IMR-90 (cell line): ENCODE measurements at regions not wholly inside any gene's neighbourhood (a gene's known extent, or its start where the extent isn't known, plus 50 kb on each side); places are given as distances from the start of the nearest gene placed in this dataset.

Experiments
- ATAC-seq: fragments of 200-7000 bp; cut with Tn5 transposase; 2 replicates; pipeline ENCODE4 v1.9.1; 2020; ENCODE audit warnings: low read depth, mild to moderate bottlenecking, moderate library complexity
- BruUV-seq: library from RNA; stranded (reverse); fragments of 400-500 nt; replicated peaks from 2 replicates; lab custom pipeline; 2021; lab: Mats Ljungman, UMichigan
- CTCF ChIA-PET: fragments of 300-600 bp; formaldehyde crosslinking; extraction: SDS; loops from one replicate; lab custom pipeline; 2021; ENCODE audit warnings: antibody characterized with exemption; lab: Yijun Ruan, JAX
- POLR2A ChIA-PET: fragments of 300-600 bp; sonication (Branson Sonifier 250); formaldehyde crosslinking; loops from one replicate; lab custom pipeline; 2022; ENCODE audit warnings: antibody characterized with exemption; ENCODE audit not compliant: unreplicated experiment; lab: Charles Lee
- DNase-seq: peaks from one replicate; pipeline ENCODE4 v3.0.0; 2013
- H2AFZ ChIP-seq: replicated peaks from 2 replicates; pipeline ENCODE3; 2013; ENCODE audit warnings: low read length, mild to moderate bottlenecking; ENCODE audit not compliant: poor library complexity
- H2AK5ac ChIP-seq: 2 replicates; pipeline ENCODE4 v1.6.1; 2013; ENCODE audit warnings: low read depth, low read length, inconsistent platforms
- H2AK9ac ChIP-seq: replicated peaks from 2 replicates; pipeline ENCODE3; 2013; ENCODE audit warnings: mild to moderate bottlenecking, low read depth, low read length, moderate library complexity; ENCODE audit not compliant: poor library complexity
- H2BK120ac ChIP-seq: 2 replicates; pipeline ENCODE4 v1.6.1; 2013; ENCODE audit warnings: low read depth, low read length, inconsistent platforms
- H2BK15ac ChIP-seq: 3 replicates; pipeline ENCODE4 v1.6.1; 2013; ENCODE audit warnings: low read depth, low read length, inconsistent platforms
- H2BK20ac ChIP-seq: 2 replicates; pipeline ENCODE4 v1.6.1; 2013; ENCODE audit warnings: low read depth, mild to moderate bottlenecking, inconsistent platforms, low read length, moderate library complexity
- H2BK5ac ChIP-seq: 2 replicates; pipeline ENCODE4 v1.6.1; 2013; ENCODE audit warnings: mild to moderate bottlenecking, low read depth, low read length, inconsistent platforms; ENCODE audit not compliant: poor library complexity, severe bottlenecking
- H3K14ac ChIP-seq: replicated peaks from 2 replicates; pipeline ENCODE4 v1.6.1; 2013; ENCODE audit warnings: low read depth, low read length, inconsistent platforms
- H3K18ac ChIP-seq: 2 replicates; pipeline ENCODE4 v1.6.1; 2013; ENCODE audit warnings: low read depth, low read length, control low read depth
- H3K23ac ChIP-seq: 2 replicates; pipeline ENCODE4 v1.6.1; 2013; ENCODE audit warnings: low read depth, low read length, inconsistent platforms
- H3K27ac ChIP-seq: 2 replicates; pipeline ENCODE4 v1.5.1; 2013; ENCODE audit warnings: mild to moderate bottlenecking, control low read depth, low read length; ENCODE audit not compliant: insufficient read depth
- H3K27me3 ChIP-seq: 2 replicates; pipeline ENCODE4 v1.6.1; 2013; ENCODE audit warnings: low read length; ENCODE audit not compliant: control insufficient read depth, insufficient read depth
- H3K36me3 ChIP-seq: 2 replicates; pipeline ENCODE4 v1.6.1; 2013; ENCODE audit warnings: low read length, mixed read lengths; ENCODE audit not compliant: control insufficient read depth, insufficient read depth
- H3K4ac ChIP-seq: 2 replicates; pipeline ENCODE4 v1.6.1; 2013; ENCODE audit warnings: low read depth, low read length, inconsistent platforms
- H3K4me1 ChIP-seq: 2 replicates; pipeline ENCODE4 v1.6.1; 2013; ENCODE audit warnings: low read length, mixed read lengths; ENCODE audit not compliant: control insufficient read depth, insufficient read depth
- H3K4me2 ChIP-seq: 2 replicates; pipeline ENCODE4 v1.6.1; 2013; ENCODE audit warnings: low read depth, mild to moderate bottlenecking, control low read depth, low read length, moderate library complexity
- H3K4me3 ChIP-seq: 2 replicates; pipeline ENCODE4 v1.5.1; 2013; ENCODE audit warnings: low read depth, mild to moderate bottlenecking, control low read depth, low read length, moderate library complexity; ENCODE audit not compliant: insufficient read depth
- H3K56ac ChIP-seq: 2 replicates; pipeline ENCODE4 v1.6.1; 2013; ENCODE audit warnings: low read length, inconsistent platforms; ENCODE audit not compliant: insufficient read depth; ENCODE audit errors: extremely low read depth
- H3K79me1 ChIP-seq, 2 experiments: 2 replicates each; pipeline ENCODE4 v1.6.1; 2013; ENCODE audit warnings: low read length in 2 of 2, inconsistent platforms in 1 of 2, low read depth in 1 of 2
- H3K9ac ChIP-seq: 2 replicates; pipeline ENCODE4 v1.6.1; 2013; ENCODE audit warnings: low read depth, low read length, control low read depth
- H3K9me1 ChIP-seq: 2 replicates; pipeline ENCODE4 v1.6.1; 2013; ENCODE audit warnings: low read length, inconsistent platforms; ENCODE audit not compliant: insufficient read depth
- H3K9me3 ChIP-seq: 2 replicates; pipeline ENCODE4 v1.6.1; 2013; ENCODE audit warnings: low read length; ENCODE audit not compliant: control insufficient read depth, insufficient read depth
- H4K20me1 ChIP-seq: 2 replicates; pipeline ENCODE4 v1.6.1; 2013; ENCODE audit warnings: low read length, inconsistent platforms; ENCODE audit not compliant: insufficient read depth
- H4K5ac ChIP-seq: 2 replicates; pipeline ENCODE4 v1.6.1; 2013; ENCODE audit warnings: mild to moderate bottlenecking, low read depth, low read length, control low read depth
- H4K8ac ChIP-seq, 2 experiments: 2 replicates each; pipeline ENCODE4 v1.6.1; 2013; ENCODE audit warnings: low read depth in 2 of 2, low read length in 2 of 2, control low read depth in 1 of 2, inconsistent platforms in 1 of 2
- H4K91ac ChIP-seq: 2 replicates; pipeline ENCODE4 v1.6.1; 2013; ENCODE audit warnings: low read depth, low read length, inconsistent platforms; ENCODE audit not compliant: insufficient read depth
- BHLHE40 ChIP-seq: fragments of 150-350 bp; IDR thresholded peaks from 2 replicates; pipeline ENCODE4 v1.6.1; 2016; ENCODE audit warnings: mild to moderate bottlenecking, low read depth, low read length
- CEBPB ChIP-seq: IDR thresholded peaks from 2 replicates; pipeline ENCODE4 v1.6.1; 2012; ENCODE audit warnings: low read depth, low read length, improper control_type of control experiment
- ELK1 ChIP-seq: fragments of 150-350 bp; IDR thresholded peaks from 2 replicates; pipeline ENCODE4 v1.6.1; 2016; ENCODE audit warnings: low read depth, mild to moderate bottlenecking, low read length, moderate library complexity, borderline replicate concordance
- FOS ChIP-seq: fragments of 150-350 bp; IDR thresholded peaks from 2 replicates; pipeline ENCODE4 v1.6.1; 2016; ENCODE audit warnings: low read depth, low read length
- MAFK ChIP-seq: IDR thresholded peaks from 2 replicates; pipeline ENCODE4 v1.6.1; 2012; ENCODE audit warnings: low read depth, low read length, improper control_type of control experiment
- MXI1 ChIP-seq: IDR thresholded peaks from 2 replicates; pipeline ENCODE4 v1.6.1; 2012; ENCODE audit warnings: low read depth, mild to moderate bottlenecking, low read length, moderate library complexity, borderline replicate concordance
- NFE2L2 ChIP-seq: fragments of 150-350 bp; IDR thresholded peaks from 2 replicates; pipeline ENCODE4 v1.6.1; 2016; ENCODE audit warnings: low read depth, mild to moderate bottlenecking, low read length
- POLR2A ChIP-seq: IDR thresholded peaks from 2 replicates; pipeline ENCODE4 v1.6.1; 2012; ENCODE audit warnings: mild to moderate bottlenecking, low read depth, low read length
- RAD21 ChIP-seq: IDR thresholded peaks from 2 replicates; pipeline ENCODE4 v1.6.1; 2012; ENCODE audit warnings: low read length, improper control_type of control experiment
- RCOR1 ChIP-seq: IDR thresholded peaks from 2 replicates; pipeline ENCODE4 v1.6.1; 2012; ENCODE audit warnings: mild to moderate bottlenecking, low read length, improper control_type of control experiment; ENCODE audit not compliant: insufficient replicate concordance
- RFX5 ChIP-seq: IDR thresholded peaks from 2 replicates; pipeline ENCODE4 v1.8.0; 2012; ENCODE audit warnings: low read depth, mild to moderate bottlenecking, low read length, moderate library complexity
- SMC3 ChIP-seq: fragments of 150-350 bp; IDR thresholded peaks from 2 replicates; pipeline ENCODE4 v1.6.1; 2016; ENCODE audit warnings: low read depth, mild to moderate bottlenecking, antibody characterized with exemption, low read length, moderate library complexity
- USF2 ChIP-seq: fragments of 150-350 bp; IDR thresholded peaks from 2 replicates; pipeline ENCODE4 v1.6.1; 2017; ENCODE audit warnings: mild to moderate bottlenecking, antibody characterized with exemption, low read length, low read depth
- WGBS, 2 experiments: methylation state at CpG; one replicate each; pipeline versions ENCODE4 v1.1.5 to v1.1.7; 2013; ENCODE audit warnings: missing lambda C conversion rate in 2 of 2; ENCODE audit not compliant: insufficient read length in 1 of 2; ENCODE audit errors: extremely low coverage in 2 of 2; 5-methylcytosine and 5-hydroxymethylcytosine counted together
- dilution Hi-C: fragments of 300-500 bp; cut with HindIII; formaldehyde crosslinking; loops from one replicate; pipeline ENCODE4 v1.14.3; 2018; ENCODE audit warnings: low sequenced_read_pairs; ENCODE audit not compliant: unreplicated experiment
- in situ Hi-C: fragments of 300-500 bp; cut with MboI; formaldehyde crosslinking; loops from 3 replicates; pipeline ENCODE4 v1.14.3; 2019; ENCODE audit warnings: low sequenced_read_pairs, inconsistent platforms, mixed read lengths
- intact Hi-C: fragments of 100-400 bp; cut with micrococcal nuclease; formaldehyde crosslinking; loops from 2 replicates; pipeline ENCODE4 v1.10.0; 2022

GRCh38 chr9:91071184-91071990 lies 269.8 kb downstream of the SYK start:
- Histone ChIP-seq H3K9ac (peak overlapping the region; percentile 29; the same call in 1 of the 2 replicates), H2AK5ac (peak overlapping the region; percentile 95), H2AK9ac (peak overlapping the region; percentile 83), H4K20me1 (no peaks in the 10 kb centered on the region; the same call in 1 of the 2 replicates), H3K4me3 (no peak overlapping the region), H4K91ac (peak overlapping the region; percentile 95), H3K56ac (peak overlapping the region; percentile 33; the same call in 1 of the 2 replicates), H2BK5ac (peak overlapping the region; percentile 85), H2BK15ac (peak overlapping the region; percentile 86; the same call in 2 of the 3 replicates), H3K23ac (peak overlapping the region; percentile 68), H3K18ac (peak overlapping the region; percentile 69), H3K14ac (peak overlapping the region; percentile 80), H3K27ac (peak overlapping the region; percentile 73), H4K5ac (peak overlapping the region; percentile 74), H2AFZ (peak overlapping the region; percentile 86), H3K9me1 (no peaks in the 10 kb centered on the region), H2BK20ac (peak overlapping the region; percentile 92), H3K79me1 (no peaks in the 10 kb centered on the region), H3K9me3 (peaks cover 2% of the 10 kb centered on the region; the same call in 1 of the 2 replicates), H2BK120ac (peak overlapping the region; percentile 98), H3K4ac (peak overlapping the region; percentile 92), H3K4me2 (peak overlapping the region; percentile 41), H3K4me1 (peaks cover 10% of the 10 kb centered on the region), H3K27me3 (no peaks in the 10 kb centered on the region), H4K8ac (peak overlapping the region; percentile 60 to 89), H3K36me3 (no peaks in the 10 kb centered on the region)
- POLR2A ChIA-PET = no interaction called here
- WGBS, 2 experiments = 20% methylated on average over 8 of the region's 17 CpGs; no CpG with 5 or more reads in 1 of the 2 experiments
- in situ Hi-C loops = no loop called here
- intact Hi-C loops = no loop called here
- peak; percentile 99 for DNase-seq
- dilution Hi-C loops = no loop called here
- CTCF ChIA-PET = interaction anchor here (0.7 to 1.2 kb wide), 2 partner anchors 9 to 18 kb away, joined by 3 to 4 read pairs; no protein-coding TSS in a partner anchor
- no TSS peak for BruUV-seq
- peak; percentile 89 for ATAC-seq
- no peak for TF ChIP-seq NFE2L2
- peak; percentile 19 for TF ChIP-seq RCOR1
- TF ChIP-seq BHLHE40 = peak; percentile 55
- 0 out of 2 replicates have a peak, but pooled peaks have one; percentile 21 for TF ChIP-seq ELK1
- TF ChIP-seq MXI1 = no peak
- peak; percentile 36; the same call in 1 of the 2 replicates for TF ChIP-seq RAD21
- peak; percentile 99 for TF ChIP-seq FOS
- peak; percentile 76; the same call in 1 of the 2 replicates for TF ChIP-seq POLR2A
- TF ChIP-seq CEBPB = peak; percentile 98
- TF ChIP-seq MAFK = no peak; the same call in 1 of the 2 replicates
- no peak for TF ChIP-seq RFX5
- no peak; the same call in 1 of the 2 replicates for TF ChIP-seq SMC3
- TF ChIP-seq USF2 = peak; percentile 34; the same call in 1 of the 2 replicates
